Esophagus muscularis mucosa (tissue), 4 donors: ENCODE measurements at regions not wholly inside any gene's neighbourhood (a gene's known extent, or its start where the extent isn't known, plus 50 kb on each side); places are given as distances from the start of the nearest gene placed in this dataset.
"Not testable (repeated sequence)": the region's sequence is repeated elsewhere in the genome, so short reads cannot be mapped to it uniquely, and the experiment has no call there.

Experiments used
- DNase-seq: peaks from one replicate; pipeline ENCODE4 v3.0.0-alpha.2; 2017; ENCODE audit errors: extremely low spot score
- H3K27ac ChIP-seq, 4 donors: fragments of 200-600 bp; sonication (generic); replicated peaks in 1 of 4; 1 replicate in 3 of 4; 2 replicates in 1 of 4; pipeline ENCODE4 v1.5.1; 2016 to 2019; ENCODE audit warnings: mild to moderate bottlenecking in 1 of 4
- H3K27me3 ChIP-seq, 4 donors: fragments of 200-600 bp; sonication (generic); one replicate each; pipeline versions ENCODE4 v1.5.1 to v1.6.0; 2016 to 2019
- H3K36me3 ChIP-seq, 4 donors: fragments of 200-600 bp; sonication (generic); one replicate each; pipeline ENCODE4 v1.5.1; 2016 to 2019
- H3K4me1 ChIP-seq, 4 donors: fragments of 200-600 bp; sonication (generic); one replicate each; pipeline ENCODE4 v1.5.1; 2016 to 2019
- H3K4me3 ChIP-seq, 4 donors: fragments of 200-600 bp; sonication (generic); 1 replicate in 2 of 4; 2 replicates in 2 of 4; pipeline ENCODE4 v1.5.1; 2016 to 2019; ENCODE audit warnings: mild to moderate bottlenecking in 4 of 4, moderate library complexity in 1 of 4
- H3K9me3 ChIP-seq, 4 donors: fragments of 200-600 bp; sonication (generic); 1 replicate in 3 of 4; 2 replicates in 1 of 4; pipeline ENCODE4 v1.5.1; 2016 to 2019
- CTCF ChIP-seq, 3 experiments: fragments of 200-600 bp in 2 of 3; fragments of 450-650 bp in 1 of 3; sonication (generic) in 2 of 3; IDR thresholded peaks; one replicate each; pipeline ENCODE4 v1.5.1; 2017 to 2019; ENCODE audit warnings: antibody characterized with exemption in 3 of 3, mild to moderate bottlenecking in 2 of 3, moderate library complexity in 1 of 3
- EP300 ChIP-seq: sonication (generic); formaldehyde crosslinking; IDR thresholded peaks from one replicate; pipeline ENCODE4 v1.6.1; 2017; ENCODE audit warnings: antibody characterized with exemption
- POLR2A ChIP-seq: fragments of 450-650 bp; IDR thresholded peaks from one replicate; pipeline ENCODE4 v1.6.1; 2017; ENCODE audit warnings: antibody characterized with exemption, moderate library complexity, mild to moderate bottlenecking, low read depth
- POLR2AphosphoS5 ChIP-seq, 2 donors: sonication (generic); formaldehyde crosslinking; IDR thresholded peaks; one replicate each; pipeline ENCODE4 v1.6.1; 2017; ENCODE audit warnings: antibody characterized with exemption in 2 of 2
- WGBS: methylation state at CpG from one replicate; pipeline ENCODE4 v1.1.5; 2018; 5-methylcytosine and 5-hydroxymethylcytosine counted together
- intact Hi-C: fragments of 100-400 bp; cut with DNase I; formaldehyde crosslinking; loops from one replicate; pipeline ENCODE4 v1.15.1; 2023

GRCh38 chr18:40120796-40121391, 1834.1 kb upstream of the PIK3C3 start:
- H3K27ac ChIP-seq: no peak overlapping the region
- 24% methylated on average over 2 of the region's 2 CpGs for WGBS
- H3K9me3 ChIP-seq: no peaks in the 10 kb centered on the region
- intact Hi-C loops: no loop called here
- no peak for DNase-seq
- no peak for TF ChIP-seq EP300
- no peak for TF ChIP-seq CTCF (IDR thresholded peaks at IDR 0.05)
- TF ChIP-seq POLR2AphosphoS5 (IDR thresholded peaks at IDR 0.05): no peak
- TF ChIP-seq POLR2A: no peak
- no peaks in the 10 kb centered on the region for H3K27me3 ChIP-seq
- H3K4me1 ChIP-seq: no peaks in the 10 kb centered on the region
- H3K4me3 ChIP-seq: no peak overlapping the region
- no peaks in the 10 kb centered on the region for H3K36me3 ChIP-seq

GRCh38 chr18:40120356-40120755, 1834.7 kb upstream of the PIK3C3 start:
- Histone ChIP-seq H3K27me3 (no peaks in the 10 kb centered on the region), H3K27ac (no peak overlapping the region), H3K4me1 (no peaks in the 10 kb centered on the region), H3K36me3 (no peaks in the 10 kb centered on the region), H3K4me3 (no peak overlapping the region), H3K9me3 (no peaks in the 10 kb centered on the region)
- intact Hi-C loops: no loop called here
- DNase-seq: no peak
- WGBS: 86% methylated on average over 1 of the region's 1 CpG
- TF ChIP-seq POLR2A (no peak), EP300 (no peak)

DNA sequence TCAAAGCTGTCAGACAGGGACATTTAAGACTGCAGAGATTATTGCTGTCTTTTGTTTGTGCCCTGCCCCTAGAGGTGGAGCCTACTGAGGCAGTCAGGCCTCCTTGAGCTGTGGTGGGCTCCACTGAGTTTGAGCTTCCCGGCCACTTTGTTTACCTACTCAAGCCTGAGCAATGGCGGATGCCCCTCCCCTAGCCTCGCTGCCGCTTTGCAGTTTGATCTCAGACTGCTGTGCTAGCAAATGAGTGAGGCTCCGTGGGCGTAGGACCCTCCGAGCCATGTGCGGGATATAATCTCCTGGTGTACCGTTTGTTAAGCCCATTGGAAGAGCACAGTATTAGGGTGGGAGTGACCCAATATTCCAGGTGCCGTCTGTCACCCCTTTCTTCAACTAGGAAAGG, 1835.5 kb upstream of the PIK3C3 start:
- H3K4me1 ChIP-seq, H3K27me3 ChIP-seq, intact Hi-C loops, H3K36me3 ChIP-seq, H3K4me3 ChIP-seq, H3K27ac ChIP-seq, DNase-seq, H3K9me3 ChIP-seq: not testable (repeated sequence)
- 89% methylated on average over 10 of the region's 10 CpGs for WGBS

- Histone ChIP-seq H3K36me3 (no peaks in the 10 kb centered on the region), H3K4me3 (no peak overlapping the region), H3K27ac (no peak overlapping the region), H3K9me3 (no peaks in the 10 kb centered on the region), H3K4me1 (peaks cover 0 to 16% (median 9%) of the 10 kb centered on the region in 4 donors), H3K27me3 (no peaks in the 10 kb centered on the region)
- DNase-seq: no peak
- intact Hi-C loops: no loop called here
- 92% methylated on average over 3 of the region's 3 CpGs for WGBS
- no peak for TF ChIP-seq POLR2A
- TF ChIP-seq EP300: no peak
- TF ChIP-seq POLR2AphosphoS5 (IDR thresholded peaks at IDR 0.05): no peak
- TF ChIP-seq CTCF (IDR thresholded peaks at IDR 0.05): no peak
These were observed 1844.6 kb upstream of the PIK3C3 start for GRCh38 chr18:40110455-40110854.

GRCh38 chr18:40109252-40110049, 1845.6 kb upstream of the PIK3C3 start:
- intact Hi-C loops: no loop called here
- Histone ChIP-seq H3K27ac (no peak overlapping the region), H3K4me3 (no peak overlapping the region), H3K9me3 (no peaks in the 10 kb centered on the region), H3K4me1 (peaks cover 0 to 16% (median 9%) of the 10 kb centered on the region in 4 donors), H3K27me3 (no peaks in the 10 kb centered on the region), H3K36me3 (no peaks in the 10 kb centered on the region)
- TF ChIP-seq POLR2AphosphoS5 (IDR thresholded peaks at IDR 0.05) (no peak), EP300 (no peak), CTCF (IDR thresholded peaks at IDR 0.05) (no peak), POLR2A (no peak)
- DNase-seq: no peak
- WGBS: 39% methylated on average over 2 of the region's 2 CpGs

GRCh38 chr18:40108596-40108995, 1846.4 kb upstream of the PIK3C3 start:
- Histone ChIP-seq H3K4me3 (no peak overlapping the region), H3K27ac (no peak overlapping the region), H3K36me3 (no peaks in the 10 kb centered on the region), H3K27me3 (no peaks in the 10 kb centered on the region), H3K9me3 (no peaks in the 10 kb centered on the region), H3K4me1 (peaks cover 0 to 16% (median 9%) of the 10 kb centered on the region in 4 donors)
- WGBS: 40% methylated on average over 5 of the region's 5 CpGs
- intact Hi-C loops: no loop called here
- TF ChIP-seq EP300 (no peak), POLR2A (no peak), CTCF (IDR thresholded peaks at IDR 0.05) (no peak), POLR2AphosphoS5 (IDR thresholded peaks at IDR 0.05) (no peak)
- DNase-seq: no peak
